ENCODE measurements at regions not wholly inside any gene's neighbourhood (a gene's known extent, or its start where the extent isn't known, plus 50 kb on each side); places are given as distances from the start of the nearest gene placed in this dataset.
"Not testable (repeated sequence)": the region's sequence is repeated elsewhere in the genome, so short reads cannot be mapped to it uniquely, and the experiment has no call there.

DNA sequence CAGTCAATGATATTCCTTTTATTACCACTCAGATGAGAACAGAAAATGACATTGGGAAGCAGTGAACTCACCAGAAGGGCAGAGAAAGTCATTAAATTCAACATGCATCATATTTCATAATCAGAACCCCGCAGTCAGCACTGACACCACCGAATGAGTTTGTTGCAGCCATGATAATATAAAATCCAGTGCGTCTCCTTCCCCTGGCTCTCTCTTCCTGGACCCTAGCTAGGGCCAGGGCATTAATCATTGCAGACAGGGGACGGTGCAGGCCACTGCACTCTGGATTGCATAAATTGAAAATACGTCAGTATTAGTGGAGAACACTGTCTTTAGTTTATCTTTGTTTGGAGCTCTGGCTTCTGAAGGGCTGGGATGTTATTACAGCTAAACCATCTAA, 931.5 kb downstream of the TYW1 start:
- DNase-seq (ENCODE audit: low read depth, low spot score), result no peak
- H3K27ac ChIP-seq, result no peak overlapping the region

- not testable (repeated sequence) for H3K27ac ChIP-seq; DNase-seq (ENCODE audit: low read depth, low spot score)
These were observed 939.8 kb downstream of the TYW1 start for GRCh38 chr7:67936447-67936846.

DNA sequence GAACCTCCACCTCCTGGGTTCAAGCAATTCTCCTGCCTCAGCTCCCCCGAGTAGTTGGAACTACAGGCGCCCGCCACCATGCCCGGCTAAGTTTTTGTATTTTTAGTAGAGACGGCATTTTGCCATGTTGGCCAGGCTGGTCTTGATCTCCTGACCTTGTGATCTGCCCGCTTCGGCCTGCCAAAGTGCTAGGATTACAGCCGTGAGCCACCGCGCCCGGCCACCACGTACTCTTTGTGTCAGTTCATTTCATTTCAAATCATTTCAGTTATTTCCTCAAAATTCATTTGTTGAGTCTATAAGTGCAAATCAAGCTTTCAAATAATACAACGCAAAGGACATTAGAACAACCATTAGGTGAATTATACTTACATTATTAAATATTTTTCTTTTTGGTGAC, 943.8 kb downstream of the TYW1 start:
- H3K27ac ChIP-seq, result no peak overlapping the region
- no peak for DNase-seq (ENCODE audit: low read depth, low spot score)

- DNase-seq (ENCODE audit: low read depth, low spot score), result no peak
- H3K27ac ChIP-seq, result no peak overlapping the region
These were observed 950.6 kb downstream of the TYW1 start for GRCh38 chr7:67947191-67947590.

GRCh38 chr7:67947646-67948045, 951.0 kb downstream of the TYW1 start:
- H3K27ac ChIP-seq, result no peak overlapping the region

DNA sequence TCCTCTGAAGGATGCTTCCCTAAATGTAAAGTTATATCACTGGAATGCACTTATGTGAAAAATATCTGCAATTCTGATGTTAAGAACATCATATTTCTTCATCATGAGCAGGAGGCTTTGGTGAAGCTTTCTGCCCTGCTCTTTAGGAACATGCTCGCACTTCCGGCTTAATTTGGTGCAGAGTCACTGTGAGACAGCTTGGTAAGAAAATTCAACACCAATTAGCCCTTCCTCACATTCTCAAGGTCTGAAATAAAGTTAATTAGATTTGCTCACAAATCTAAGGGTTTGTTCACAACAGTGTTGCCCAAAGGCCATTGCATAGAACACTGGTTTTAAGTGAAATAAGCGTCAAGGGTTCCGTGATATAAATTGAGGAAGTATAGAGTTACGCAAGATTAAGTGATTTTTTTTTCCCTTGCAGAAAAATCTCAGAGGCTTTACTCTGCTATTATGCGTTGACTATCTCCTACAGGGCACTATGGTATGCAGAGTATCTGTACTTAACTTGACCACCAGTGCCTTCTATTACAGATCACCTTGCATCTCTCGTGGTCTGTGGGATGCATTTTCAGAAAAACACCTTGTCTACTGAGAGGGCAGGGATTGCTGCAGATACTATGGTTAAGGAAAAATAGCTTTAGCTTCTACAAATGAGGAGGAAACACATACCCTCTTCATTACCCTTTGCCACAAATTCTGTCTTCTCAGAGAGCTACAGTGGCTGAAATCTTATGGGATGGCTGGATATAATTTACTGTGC, 953.9 kb downstream of the TYW1 start:
- no peak for DNase-seq (ENCODE audit: low read depth, low spot score)
- no peak overlapping the region for H3K27ac ChIP-seq

More at GRCh38 chr7:67947646-67948045, 951.0 kb downstream of the TYW1 start:
- no peak for DNase-seq (ENCODE audit: low read depth, low spot score)

GRCh38 chr7:67955061-67955460, 958.4 kb downstream of the TYW1 start:
- H3K27ac ChIP-seq, result no peak overlapping the region
- no peak for DNase-seq (ENCODE audit: low read depth, low spot score)

GRCh38 chr7:67962863-67963262, 966.2 kb downstream of the TYW1 start:
- DNase-seq (ENCODE audit: low read depth, low spot score), result no peak
- H3K27ac ChIP-seq, result no peak overlapping the region

DNA sequence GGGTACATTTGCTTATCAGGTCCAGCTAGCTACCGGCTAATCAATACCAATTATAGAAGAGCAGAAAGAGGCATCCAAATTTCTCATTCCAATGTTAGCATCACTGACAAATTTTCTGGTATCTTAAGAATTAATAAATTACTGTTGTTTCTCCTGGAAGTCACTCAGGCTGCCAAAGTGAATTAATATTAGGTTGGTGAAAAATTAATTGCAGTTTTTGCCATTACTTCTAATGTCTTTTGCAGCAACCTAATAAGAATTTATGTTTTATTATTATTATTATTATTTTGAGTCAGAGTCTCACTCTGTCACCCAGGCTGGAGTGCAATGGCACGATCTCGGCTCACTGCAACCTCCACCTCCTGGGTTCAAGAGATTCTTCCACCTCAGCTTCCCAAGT, 979.9 kb downstream of the TYW1 start:
- no peak for DNase-seq (ENCODE audit: low read depth, low spot score)
- H3K27ac ChIP-seq, result no peak overlapping the region

DNA sequence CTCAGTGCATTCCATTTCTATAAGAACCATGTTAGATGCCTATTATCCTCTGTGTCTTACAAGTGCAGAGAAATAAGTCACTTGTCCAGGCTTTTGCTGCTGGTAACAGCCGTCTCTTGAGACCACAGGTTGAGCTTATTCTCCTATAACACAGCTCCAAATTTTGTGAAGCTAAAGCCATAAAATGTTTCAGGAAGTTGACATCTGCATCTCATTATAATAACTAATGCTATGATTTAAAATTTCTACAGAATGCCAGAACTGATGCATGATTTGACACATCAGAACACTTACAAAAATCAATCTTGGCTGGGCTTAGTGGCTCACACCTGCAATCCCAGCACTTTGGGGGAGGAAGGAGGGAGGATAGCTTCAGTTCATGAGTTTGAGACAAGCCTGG, 986.9 kb downstream of the TYW1 start:
- H3K27ac ChIP-seq, result no peak overlapping the region
- no peak for DNase-seq (ENCODE audit: low read depth, low spot score)

DNA sequence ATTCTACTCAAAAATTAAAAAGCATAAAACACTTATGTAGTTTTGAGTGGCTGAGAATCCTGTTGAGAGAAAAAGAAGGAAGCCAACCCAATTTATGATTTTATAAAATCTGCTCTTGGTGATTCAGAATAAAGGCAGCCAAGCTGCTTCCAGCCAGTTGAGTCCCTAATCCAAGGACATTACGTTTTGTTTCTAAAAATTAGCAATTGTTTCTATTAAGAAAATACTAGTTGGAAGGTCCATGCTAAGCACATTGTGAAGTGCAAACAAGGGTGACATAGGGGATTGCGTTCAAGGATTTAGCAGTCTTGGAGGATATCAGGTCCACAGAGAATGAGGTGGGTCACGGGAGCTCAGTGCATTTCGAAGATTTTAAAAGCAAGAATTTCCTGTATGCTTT, 987.7 kb downstream of the TYW1 start:
- H3K27ac ChIP-seq, result no peak overlapping the region
- DNase-seq (ENCODE audit: low read depth, low spot score), result no peak

- H3K27ac ChIP-seq, result no peak overlapping the region
- DNase-seq (ENCODE audit: low read depth, low spot score), result no peak
These were observed 992.5 kb downstream of the TYW1 start for GRCh38 chr7:67989142-67989541.

GRCh38 chr7:67990003-67990402, 993.4 kb downstream of the TYW1 start:
- no peak overlapping the region for H3K27ac ChIP-seq
- no peak for DNase-seq (ENCODE audit: low read depth, low spot score)

DNA sequence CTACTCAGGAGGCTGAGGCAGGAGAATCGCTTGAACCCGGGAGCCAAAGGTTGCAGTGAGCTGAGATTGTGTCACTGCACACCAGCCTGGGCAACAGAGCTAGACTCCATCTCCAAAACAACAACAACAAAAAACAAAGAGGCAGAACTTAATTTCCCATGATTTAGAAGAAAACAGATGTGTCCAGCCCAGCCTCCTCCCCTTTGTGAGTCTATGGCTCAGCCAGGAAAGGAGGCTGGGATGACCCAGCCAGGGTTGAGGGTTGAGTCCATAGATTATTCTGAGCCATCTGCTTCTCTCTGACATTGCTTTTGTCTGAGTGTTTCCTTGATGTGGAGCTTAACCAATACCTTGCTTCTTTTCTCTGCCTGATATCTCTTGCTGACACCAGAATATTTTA, 994.1 kb downstream of the TYW1 start:
- H3K27ac ChIP-seq, result no peak overlapping the region
- DNase-seq (ENCODE audit: low read depth, low spot score), result no peak

- no peak overlapping the region for H3K27ac ChIP-seq
- no peak for DNase-seq (ENCODE audit: low read depth, low spot score)
These were observed 995.7 kb downstream of the TYW1 start for GRCh38 chr7:67992287-67992686.

GRCh38 chr7:68005992-68006391, 1009.4 kb downstream of the TYW1 start:
- H3K27ac ChIP-seq, result no peak overlapping the region
- no peak for DNase-seq (ENCODE audit: low read depth, low spot score)

GRCh38 chr7:68006619-68007018, 1010.0 kb downstream of the TYW1 start:
- no peak overlapping the region for H3K27ac ChIP-seq
- no peak for DNase-seq (ENCODE audit: low read depth, low spot score)

DNA sequence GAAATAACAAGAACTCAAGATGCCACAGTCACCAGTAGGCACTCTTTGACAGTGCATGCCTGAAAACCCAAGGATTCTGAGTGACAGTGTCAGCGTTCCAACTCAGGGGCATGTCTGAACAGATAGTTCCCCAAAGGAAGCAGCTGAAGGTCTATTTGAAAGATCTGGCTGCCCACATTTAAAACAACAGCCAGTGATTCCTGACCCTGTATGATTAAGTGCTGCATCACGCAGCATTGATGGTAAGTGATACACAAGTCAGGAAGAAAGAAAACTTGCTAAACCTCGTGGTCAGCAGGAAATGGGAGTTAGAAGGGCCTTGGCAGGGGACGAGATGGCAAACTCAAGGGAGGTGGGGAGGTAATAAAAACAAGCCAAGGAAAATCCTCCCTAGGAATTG, 1013.1 kb downstream of the TYW1 start:
- H3K27ac ChIP-seq, result peak overlapping the region; percentile 51
- DNase-seq (ENCODE audit: low read depth, low spot score), result no peak

- H3K27ac ChIP-seq, result no peak overlapping the region
These were observed 1017.6 kb downstream of the TYW1 start for GRCh38 chr7:68014031-68014736.

GRCh38 chr7:68015122-68015977, 1018.7 kb downstream of the TYW1 start:
- H3K27ac ChIP-seq, result no peak overlapping the region

More at GRCh38 chr7:68014031-68014736, 1017.6 kb downstream of the TYW1 start:
- no peak for DNase-seq (ENCODE audit: low read depth, low spot score)

GRCh38 chr7:68015978-68016532, 1019.4 kb downstream of the TYW1 start:
- DNase-seq (ENCODE audit: low read depth, low spot score), result no peak
- no peak overlapping the region for H3K27ac ChIP-seq

More at GRCh38 chr7:68015122-68015977, 1018.7 kb downstream of the TYW1 start:
- no peak for DNase-seq (ENCODE audit: low read depth, low spot score)

All from epithelial cell of prostate (primary cell).